Keratinocyte (primary cell): ENCODE measurements at regions not wholly inside any gene's neighbourhood (a gene's known extent, or its start where the extent isn't known, plus 50 kb on each side); places are given as distances from the start of the nearest gene placed in this dataset.

Source experiments
- DNase-seq: peaks from one replicate; pipeline ENCODE4 v3.0.0-alpha.2; 2011; ENCODE audit warnings: low read depth, missing footprints, low spot score
- FAIRE-seq: peaks from 2 replicates; lab custom pipeline; 2011; peaks lifted over from hg19 to GRCh38; lab: Jason Lieb, UNC
- H2AFZ ChIP-seq: 2 replicates; pipeline ENCODE4 v1.6.0; 2012; ENCODE audit warnings: low read length, control low read depth, inconsistent platforms; ENCODE audit not compliant: control insufficient read depth
- H3K27ac ChIP-seq: 2 replicates; pipeline ENCODE4 v1.5.1; 2011; ENCODE audit warnings: low read length; ENCODE audit not compliant: control insufficient read depth, insufficient read depth
- H3K27me3 ChIP-seq: 3 replicates; pipeline ENCODE4 v1.6.0; 2011; ENCODE audit warnings: low read length; ENCODE audit not compliant: control insufficient read depth, insufficient read depth; ENCODE audit errors: extremely low read depth
- H3K36me3 ChIP-seq, 2 experiments: 2 replicates in 1 of 2; 3 replicates in 1 of 2; pipeline ENCODE4 v1.5.1; 2011; ENCODE audit warnings: low read length in 2 of 2, mild to moderate bottlenecking in 1 of 2; ENCODE audit not compliant: control insufficient read depth in 2 of 2, insufficient read depth in 2 of 2; ENCODE audit errors: extremely low read depth in 1 of 2
- H3K4me1 ChIP-seq: 3 replicates; pipeline ENCODE4 v1.5.1; 2011; ENCODE audit warnings: low read length; ENCODE audit not compliant: control insufficient read depth, insufficient read depth; ENCODE audit errors: extremely low read depth
- H3K4me2 ChIP-seq: 3 replicates; pipeline ENCODE4 v1.6.0; 2011; ENCODE audit warnings: low read depth, low read length; ENCODE audit not compliant: control insufficient read depth, insufficient read depth; ENCODE audit errors: extremely low read depth
- H3K4me3 ChIP-seq, 3 experiments: fragments of 200-600 bp in 1 of 3; sonication (generic) in 1 of 3; 2 replicates in 2 of 3; 3 replicates in 1 of 3; pipeline ENCODE4 v1.5.1; 2011 to 2016; ENCODE audit warnings: low read length in 3 of 3, mild to moderate bottlenecking in 3 of 3, control low read depth in 2 of 3, inconsistent platforms in 1 of 3, low read depth in 1 of 3, mixed read lengths in 1 of 3, mixed run types in 1 of 3, moderate library complexity in 1 of 3; ENCODE audit not compliant: control insufficient read depth in 2 of 3, insufficient read depth in 2 of 3; ENCODE audit errors: extremely low read depth in 1 of 3
- H3K79me2 ChIP-seq: 2 replicates; pipeline ENCODE4 v1.6.0; 2012; ENCODE audit warnings: low read length; ENCODE audit not compliant: control insufficient read depth, insufficient read depth
- H3K9ac ChIP-seq: 3 replicates; pipeline ENCODE4 v1.6.0; 2011; ENCODE audit warnings: low read length; ENCODE audit not compliant: control insufficient read depth, insufficient read depth; ENCODE audit errors: extremely low read depth
- H3K9me1 ChIP-seq: 3 replicates; pipeline ENCODE4 v1.6.0; 2011; ENCODE audit warnings: low read length; ENCODE audit not compliant: control insufficient read depth, insufficient read depth; ENCODE audit errors: extremely low read depth
- H3K9me3 ChIP-seq: 2 replicates; pipeline ENCODE4 v1.5.1; 2012; ENCODE audit warnings: low read depth, low read length; ENCODE audit not compliant: control insufficient read depth
- H4K20me1 ChIP-seq: 3 replicates; pipeline ENCODE4 v1.6.0; 2011; ENCODE audit warnings: low read length; ENCODE audit not compliant: control insufficient read depth, insufficient read depth; ENCODE audit errors: extremely low read depth
- EZH2 ChIP-seq: IDR thresholded peaks from one replicate; pipeline ENCODE4 v1.6.1; 2012; ENCODE audit warnings: inconsistent platforms, mild to moderate bottlenecking, low read length, moderate library complexity
- dilution Hi-C: fragments of 300-500 bp; cut with MboI; formaldehyde crosslinking; loops from one replicate; pipeline ENCODE4 v1.7.0; 2020; ENCODE audit warnings: low sequenced_read_pairs; ENCODE audit not compliant: extremely low pct_ligation_motif_present
- TF ChIP-seq, protein P1 (sequence below), 3 experiments: IDR thresholded peaks in 1 of 3; conservative IDR thresholded peaks in 1 of 3; optimal IDR thresholded peaks in 1 of 3; 2 replicates in 2 of 3; 3 replicates in 1 of 3; pipeline versions ENCODE3 to v1.5.1; 2011; ENCODE audit warnings: low read length in 3 of 3, mild to moderate bottlenecking in 3 of 3, moderate library complexity in 2 of 3, control low read depth in 1 of 3, inconsistent platforms in 1 of 3; ENCODE audit not compliant: insufficient read depth in 2 of 3; ENCODE audit errors: extremely low read depth in 1 of 3

DNA sequence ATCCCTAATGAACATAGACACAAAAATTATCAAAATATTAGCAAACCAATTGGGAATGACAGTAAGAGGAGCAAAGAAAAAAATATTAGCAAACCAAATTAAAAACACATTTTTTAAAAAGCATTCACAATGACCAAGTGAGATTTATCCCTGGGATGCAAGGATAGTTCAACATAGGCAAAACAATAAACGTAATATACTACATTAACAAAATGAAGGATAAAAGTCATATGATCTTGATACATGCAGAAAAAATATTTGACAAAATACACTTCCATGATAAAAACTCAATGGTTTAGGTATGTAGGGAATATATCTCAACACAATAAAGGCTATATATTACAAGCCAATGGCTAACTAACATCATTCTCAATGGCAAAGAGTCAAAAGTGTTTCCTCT is 83.3 kb downstream of the CRPPA start:
- Histone ChIP-seq H3K4me2 (no peak overlapping the region), H3K36me3 (no peaks in the 10 kb centered on the region), H3K9me1 (no peaks in the 10 kb centered on the region), H3K4me1 (no peaks in the 10 kb centered on the region), H3K79me2 (no peaks in the 10 kb centered on the region), H3K27me3 (no peaks in the 10 kb centered on the region), H2AFZ (no peak overlapping the region), H3K27ac (no peak overlapping the region), H3K9ac (no peak overlapping the region), H3K9me3 (no peaks in the 10 kb centered on the region), H4K20me1 (no peaks in the 10 kb centered on the region), H3K4me3 (no peak overlapping the region)
- dilution Hi-C loops, result no loop called here
- DNase-seq (no peak), FAIRE-seq (no peak)
- TF ChIP-seq, protein P1, sequence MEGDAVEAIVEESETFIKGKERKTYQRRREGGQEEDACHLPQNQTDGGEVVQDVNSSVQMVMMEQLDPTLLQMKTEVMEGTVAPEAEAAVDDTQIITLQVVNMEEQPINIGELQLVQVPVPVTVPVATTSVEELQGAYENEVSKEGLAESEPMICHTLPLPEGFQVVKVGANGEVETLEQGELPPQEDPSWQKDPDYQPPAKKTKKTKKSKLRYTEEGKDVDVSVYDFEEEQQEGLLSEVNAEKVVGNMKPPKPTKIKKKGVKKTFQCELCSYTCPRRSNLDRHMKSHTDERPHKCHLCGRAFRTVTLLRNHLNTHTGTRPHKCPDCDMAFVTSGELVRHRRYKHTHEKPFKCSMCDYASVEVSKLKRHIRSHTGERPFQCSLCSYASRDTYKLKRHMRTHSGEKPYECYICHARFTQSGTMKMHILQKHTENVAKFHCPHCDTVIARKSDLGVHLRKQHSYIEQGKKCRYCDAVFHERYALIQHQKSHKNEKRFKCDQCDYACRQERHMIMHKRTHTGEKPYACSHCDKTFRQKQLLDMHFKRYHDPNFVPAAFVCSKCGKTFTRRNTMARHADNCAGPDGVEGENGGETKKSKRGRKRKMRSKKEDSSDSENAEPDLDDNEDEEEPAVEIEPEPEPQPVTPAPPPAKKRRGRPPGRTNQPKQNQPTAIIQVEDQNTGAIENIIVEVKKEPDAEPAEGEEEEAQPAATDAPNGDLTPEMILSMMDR (optimal IDR thresholded peaks at IDR 0.05 in 1 of 3, IDR thresholded peaks at IDR 0.05 in 1 of 3, conservative IDR thresholded peaks at IDR 0.05 in 1 of 3; ENCODE audit: extremely low read depth in 1 of 3, insufficient read depth in 2 of 3, low read length in 3 of 3), result no peak
- no peak for TF ChIP-seq EZH2

DNA sequence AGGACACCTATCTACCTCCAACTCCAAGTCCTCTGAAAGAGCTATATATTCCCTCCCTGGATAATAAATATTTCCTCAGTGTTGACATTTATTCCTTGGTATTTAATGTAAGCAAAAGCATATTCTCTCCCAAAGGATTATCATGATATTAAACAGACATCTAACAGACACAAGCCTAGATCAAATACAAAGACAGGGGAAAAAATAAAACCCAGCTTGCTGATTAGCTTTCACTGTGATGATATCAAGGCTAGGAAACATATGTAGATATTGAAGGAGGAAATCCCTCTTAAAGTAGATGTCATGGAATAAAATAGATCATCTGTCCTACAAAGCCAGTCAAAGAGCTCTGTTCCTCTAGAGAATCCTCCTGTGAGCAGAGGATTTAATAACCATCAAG is 95.2 kb downstream of the CRPPA start:
- Histone ChIP-seq H3K4me1 (no peaks in the 10 kb centered on the region), H3K27me3 (no peaks in the 10 kb centered on the region), H3K9me1 (no peaks in the 10 kb centered on the region), H3K36me3 (no peaks in the 10 kb centered on the region), H3K4me3 (no peak overlapping the region), H2AFZ (no peak overlapping the region), H3K9ac (no peak overlapping the region), H3K9me3 (no peaks in the 10 kb centered on the region), H3K4me2 (no peak overlapping the region), H4K20me1 (no peaks in the 10 kb centered on the region), H3K27ac (no peak overlapping the region), H3K79me2 (no peaks in the 10 kb centered on the region)
- TF ChIP-seq, protein P1 (optimal IDR thresholded peaks at IDR 0.05 in 1 of 3, IDR thresholded peaks at IDR 0.05 in 1 of 3, conservative IDR thresholded peaks at IDR 0.05 in 1 of 3; ENCODE audit: extremely low read depth in 1 of 3, insufficient read depth in 2 of 3, low read length in 3 of 3), result no peak
- TF ChIP-seq EZH2, result no peak
- FAIRE-seq, result no peak
- no peak for DNase-seq
- dilution Hi-C loops, result no loop called here
